Stimulated activated CD4-positive, alpha-beta T cell treated with anti-CD3 and anti-CD28 coated beads, Interleukin-4, amount 100 ng/mL, for 1 hour (primary cell): ENCODE measurements at regions not wholly inside any gene's neighbourhood (a gene's known extent, or its start where the extent isn't known, plus 50 kb on each side); places are given as distances from the start of the nearest gene placed in this dataset.
"Not testable (repeated sequence)": the region's sequence is repeated elsewhere in the genome, so short reads cannot be mapped to it uniquely, and the experiment has no call there.

Experiments used
- DNase-seq: peaks from one replicate; pipeline ENCODE4 v3.0.0-alpha.2; 2020

DNA sequence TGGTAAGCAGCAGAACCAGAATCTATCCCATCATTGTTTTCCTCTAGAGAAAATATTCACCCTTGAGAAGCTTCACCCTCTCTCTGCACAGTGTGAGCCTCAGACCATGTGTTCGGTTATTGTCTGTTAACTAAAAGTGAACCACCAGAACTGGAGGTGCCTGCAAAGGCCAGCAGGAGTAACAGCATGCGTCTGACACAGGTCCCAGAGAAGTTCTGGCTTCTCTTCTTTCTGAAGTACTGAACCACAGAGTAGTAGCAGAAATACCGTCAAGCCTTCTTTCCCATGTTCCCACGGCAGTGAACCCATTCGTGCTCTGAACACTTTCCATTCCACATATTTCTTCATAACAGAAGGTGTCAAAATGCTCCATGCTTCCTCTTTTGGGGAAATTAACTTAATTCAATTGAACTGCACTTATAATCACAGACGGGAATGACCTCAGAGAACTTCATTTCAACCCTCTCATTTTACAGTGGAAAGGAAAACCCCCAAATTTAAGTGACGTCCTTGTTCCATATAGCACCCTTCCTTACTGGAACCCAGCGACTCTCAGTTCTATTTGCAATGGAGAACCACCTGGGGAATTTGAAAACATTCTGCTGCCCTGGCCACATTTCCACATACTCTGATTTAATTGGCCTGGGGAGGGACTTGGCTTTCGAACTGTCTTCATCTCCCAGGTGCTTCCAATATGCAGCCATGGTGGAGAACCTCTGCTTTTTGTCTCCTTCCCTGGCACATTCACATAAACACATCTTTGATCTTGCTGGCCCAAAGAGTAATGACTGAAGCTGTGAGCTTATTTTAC, 519.1 kb downstream of the RNF144A start:
- DNase-seq, result no peak

DNA sequence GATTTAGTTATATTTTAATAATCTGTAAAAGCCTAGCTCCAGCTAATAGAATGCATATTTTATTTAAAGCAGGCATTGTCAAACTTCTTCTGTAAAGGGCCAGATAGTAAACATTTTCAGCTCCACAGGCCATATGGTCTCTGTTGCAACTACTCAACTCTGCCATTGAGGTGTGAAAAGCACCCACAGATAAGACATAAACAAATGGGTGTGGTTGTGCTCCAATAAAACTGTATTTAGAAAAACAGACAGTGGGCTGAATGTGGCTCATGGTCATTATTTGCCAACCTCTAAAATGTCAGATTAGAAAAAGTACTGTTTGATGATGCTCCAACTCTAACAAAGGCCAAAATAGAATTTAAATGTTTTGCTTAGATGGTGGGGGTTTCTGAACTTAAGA, 519.9 kb downstream of the RNF144A start:
- no peak for DNase-seq

DNA sequence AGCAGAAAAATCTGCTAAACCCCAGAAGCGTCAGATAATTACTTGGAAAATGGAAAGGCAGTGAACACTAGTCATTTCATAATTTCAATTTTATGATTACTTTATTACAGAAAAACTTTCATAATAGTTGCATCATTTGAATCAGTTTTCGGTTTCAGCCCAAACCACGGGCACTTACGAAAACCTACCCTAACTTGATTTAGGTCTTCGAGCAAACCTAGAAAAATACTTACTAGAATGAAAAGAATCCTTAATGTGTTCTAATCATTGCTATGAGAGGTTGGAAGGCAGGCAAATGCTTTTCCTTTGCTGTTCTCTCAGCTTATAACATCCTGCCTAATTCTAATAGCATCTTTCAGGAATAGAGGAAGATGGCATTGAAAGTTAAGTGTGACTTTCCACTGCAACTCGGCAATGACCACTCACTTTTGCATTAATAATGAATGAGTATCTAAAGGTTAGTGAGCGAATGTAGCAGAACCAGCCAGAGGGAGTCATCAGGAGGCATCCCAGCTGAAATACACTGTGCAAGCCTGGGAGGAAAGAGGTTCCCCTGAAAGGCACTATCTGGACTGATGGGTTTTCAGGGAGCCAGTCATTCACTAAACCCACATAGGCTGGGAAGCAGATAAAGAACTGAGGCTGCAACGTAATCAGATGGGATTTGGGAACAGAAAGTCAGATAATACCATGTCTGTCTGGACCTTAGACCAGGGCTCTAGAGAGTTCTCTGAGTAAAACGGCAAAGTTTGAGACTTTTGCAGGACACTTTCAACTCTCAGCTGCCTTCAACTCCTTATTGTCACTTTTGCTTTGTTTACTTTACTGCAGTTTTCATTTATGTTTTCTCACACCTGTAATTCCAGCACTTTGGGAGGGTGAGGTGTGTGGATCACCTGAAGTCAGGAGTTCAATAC, 520.8 kb downstream of the RNF144A start:
- DNase-seq, result no peak

DNA sequence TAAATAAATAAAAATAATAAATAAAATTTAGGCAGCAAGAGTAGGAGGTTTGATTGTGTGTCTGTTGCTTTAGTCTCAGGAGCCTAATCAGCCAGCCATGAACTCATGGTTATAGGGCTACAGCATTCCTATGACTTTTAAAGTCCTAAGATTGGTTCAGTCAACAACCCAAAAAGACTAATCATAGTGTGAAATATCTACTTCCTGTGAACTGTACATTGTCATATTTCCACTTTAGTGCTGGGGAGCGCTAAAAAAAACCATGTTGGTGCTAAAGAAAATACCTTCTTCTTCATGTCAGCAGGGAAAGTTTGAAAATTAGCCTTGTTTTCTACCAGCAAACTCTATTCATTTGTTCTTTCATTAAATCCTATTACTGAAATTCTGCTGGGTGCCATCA, 521.6 kb downstream of the RNF144A start:
- no peak for DNase-seq

DNA sequence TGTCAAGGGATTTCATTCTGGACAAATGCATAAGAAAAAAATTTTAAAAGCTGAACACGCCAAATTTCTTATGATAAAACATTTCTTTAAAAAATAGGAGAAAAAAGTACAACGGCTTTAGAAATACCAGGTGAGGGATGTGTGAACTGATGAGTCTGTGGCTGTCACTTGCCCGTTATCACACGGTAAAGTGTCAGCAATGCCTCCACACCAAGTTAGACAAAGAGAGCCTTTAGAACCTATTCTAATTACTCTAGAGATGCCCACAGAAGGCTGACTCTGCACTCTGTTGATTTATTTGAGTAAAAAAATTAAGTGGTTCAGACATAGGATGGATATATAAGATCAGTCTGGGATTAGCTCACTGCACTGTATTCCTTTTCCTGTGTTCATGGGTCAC, 523.8 kb downstream of the RNF144A start:
- no peak for DNase-seq

DNA sequence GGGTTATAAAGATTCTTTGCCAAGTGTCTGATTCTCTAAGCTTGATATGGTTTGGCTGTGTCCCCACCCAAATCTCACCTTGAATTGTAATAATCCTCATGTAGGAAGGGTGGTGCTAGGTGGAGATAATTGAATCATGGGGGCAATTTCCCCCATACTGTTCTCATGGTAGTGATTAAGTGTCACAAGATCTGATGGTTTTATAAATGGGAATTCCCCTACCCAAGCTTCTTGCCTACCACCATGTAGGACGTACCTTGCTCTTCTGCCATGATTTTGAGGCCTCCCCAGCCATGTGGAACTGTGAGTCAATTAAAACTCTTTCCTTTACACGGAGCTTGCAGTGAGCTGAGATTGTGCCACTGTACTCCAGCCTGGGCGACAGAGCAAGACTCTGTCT, 524.6 kb downstream of the RNF144A start:
- not testable (repeated sequence) for DNase-seq

DNA sequence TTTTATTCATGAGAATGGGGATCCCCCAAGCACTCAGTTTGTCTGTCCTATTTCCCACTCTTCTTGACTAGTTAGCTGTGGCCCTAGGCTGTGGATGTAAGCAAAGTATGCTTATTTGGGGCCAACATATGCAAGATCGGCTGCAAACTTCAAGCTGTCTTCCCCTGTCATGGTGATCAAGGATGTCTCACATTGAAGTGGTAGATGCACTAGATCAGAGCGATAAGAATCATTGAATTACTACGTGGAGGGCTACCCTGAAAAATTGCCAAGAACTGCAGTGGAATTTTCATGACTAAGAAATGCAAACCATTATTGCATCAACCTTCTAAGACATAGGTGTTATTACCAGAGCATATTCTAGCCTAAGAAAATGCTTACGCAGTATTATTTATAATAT, 527.4 kb downstream of the RNF144A start:
- DNase-seq, result no peak

DNA sequence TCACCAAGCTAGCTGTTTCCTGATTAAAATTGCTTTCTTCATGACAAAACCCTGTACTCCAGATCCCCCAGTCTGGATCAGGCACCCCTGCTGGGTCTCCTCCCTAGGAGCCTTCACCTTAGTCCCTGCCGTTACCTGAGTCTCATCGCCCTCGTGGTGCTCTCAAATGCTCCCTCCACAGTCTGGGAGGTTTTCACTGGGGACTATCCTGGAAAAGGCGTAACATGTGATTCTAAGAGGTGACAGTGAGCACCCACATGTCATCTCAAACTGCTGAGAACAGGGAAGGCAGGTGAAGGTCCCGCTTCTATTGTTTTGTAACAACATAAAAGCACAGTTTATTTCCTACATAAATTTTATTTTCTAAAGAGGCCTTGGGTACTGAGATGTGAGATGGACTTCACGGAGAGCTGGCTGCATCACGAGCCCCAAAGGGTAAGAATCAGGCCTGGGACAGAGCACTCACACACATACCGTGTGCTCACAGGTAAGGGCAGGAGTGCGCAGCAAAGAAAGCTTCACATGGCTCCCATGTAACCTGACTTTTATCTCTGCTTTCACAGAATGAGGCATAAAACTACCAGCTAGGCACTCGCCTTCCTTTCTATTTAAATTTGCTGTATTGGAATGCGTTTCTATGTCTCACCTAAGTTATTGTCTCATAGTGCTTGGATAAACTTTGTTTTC, 531.5 kb downstream of the RNF144A start:
- DNase-seq, result no peak

DNA sequence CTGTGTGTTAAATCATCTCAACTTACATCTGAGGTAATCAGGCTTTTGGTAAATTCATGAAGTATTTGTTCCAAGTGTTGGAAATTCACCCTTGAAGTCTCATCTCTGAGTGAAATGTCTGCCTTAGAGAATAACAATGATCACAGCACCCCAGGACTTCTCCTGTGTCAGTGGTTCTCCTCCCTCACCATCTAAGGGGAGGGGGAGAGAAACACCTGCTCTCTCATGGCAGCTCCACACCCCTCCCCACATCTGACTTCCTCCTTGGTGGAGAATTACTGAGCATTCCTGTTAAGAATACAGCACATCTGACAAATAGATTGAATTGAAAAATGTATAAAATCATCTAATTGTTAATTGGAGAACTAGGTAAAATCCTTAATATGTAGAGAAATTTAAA, 532.1 kb downstream of the RNF144A start:
- no peak for DNase-seq

DNA sequence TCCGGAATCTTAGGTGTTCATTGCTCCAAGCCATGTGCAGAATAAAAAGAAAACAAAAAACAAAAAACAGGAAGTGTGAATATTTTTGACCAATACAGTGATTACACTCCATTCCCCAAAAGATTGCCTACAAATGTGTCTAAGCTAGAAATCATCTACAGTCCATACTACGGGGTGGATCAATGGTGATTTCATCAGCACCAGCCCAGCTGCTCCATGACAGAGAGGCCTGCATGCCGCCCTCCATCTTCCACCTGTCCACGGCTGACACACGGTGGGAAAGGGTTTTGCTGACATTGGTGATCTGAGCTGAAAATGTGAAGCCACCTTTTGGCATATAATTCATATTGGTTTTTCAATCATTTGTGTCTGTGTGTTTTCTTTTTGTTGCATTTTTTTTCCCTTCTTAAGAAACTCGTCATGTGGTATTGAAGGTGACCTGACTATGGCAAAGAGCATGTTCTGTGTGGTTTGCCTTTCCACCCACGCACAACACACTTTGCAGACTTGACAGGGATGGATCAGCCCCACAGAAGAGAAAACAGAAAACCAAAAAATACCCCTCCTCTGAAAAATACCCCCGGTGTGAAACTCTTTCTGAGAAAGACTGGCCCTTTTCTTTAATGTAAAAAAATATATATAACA, 533.1 kb downstream of the RNF144A start:
- DNase-seq, result peak; percentile 40

DNA sequence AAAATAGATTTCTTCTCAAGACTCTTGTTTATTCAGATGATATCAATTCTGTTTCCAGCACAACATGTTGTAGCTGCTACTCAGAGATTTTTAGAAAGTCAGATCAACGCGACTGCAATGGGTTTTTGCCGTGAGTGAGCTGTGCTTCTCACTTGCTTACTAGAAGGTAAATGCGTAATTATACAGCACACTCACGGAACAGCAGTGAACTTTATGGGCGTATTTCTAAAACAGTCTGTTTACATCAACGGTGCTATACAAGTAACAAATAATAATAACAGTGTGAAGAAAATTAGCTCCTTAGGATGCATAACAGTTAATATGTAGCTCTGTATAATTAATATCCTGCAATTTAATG, 533.6 kb downstream of the RNF144A start:
- DNase-seq, result no peak

DNA sequence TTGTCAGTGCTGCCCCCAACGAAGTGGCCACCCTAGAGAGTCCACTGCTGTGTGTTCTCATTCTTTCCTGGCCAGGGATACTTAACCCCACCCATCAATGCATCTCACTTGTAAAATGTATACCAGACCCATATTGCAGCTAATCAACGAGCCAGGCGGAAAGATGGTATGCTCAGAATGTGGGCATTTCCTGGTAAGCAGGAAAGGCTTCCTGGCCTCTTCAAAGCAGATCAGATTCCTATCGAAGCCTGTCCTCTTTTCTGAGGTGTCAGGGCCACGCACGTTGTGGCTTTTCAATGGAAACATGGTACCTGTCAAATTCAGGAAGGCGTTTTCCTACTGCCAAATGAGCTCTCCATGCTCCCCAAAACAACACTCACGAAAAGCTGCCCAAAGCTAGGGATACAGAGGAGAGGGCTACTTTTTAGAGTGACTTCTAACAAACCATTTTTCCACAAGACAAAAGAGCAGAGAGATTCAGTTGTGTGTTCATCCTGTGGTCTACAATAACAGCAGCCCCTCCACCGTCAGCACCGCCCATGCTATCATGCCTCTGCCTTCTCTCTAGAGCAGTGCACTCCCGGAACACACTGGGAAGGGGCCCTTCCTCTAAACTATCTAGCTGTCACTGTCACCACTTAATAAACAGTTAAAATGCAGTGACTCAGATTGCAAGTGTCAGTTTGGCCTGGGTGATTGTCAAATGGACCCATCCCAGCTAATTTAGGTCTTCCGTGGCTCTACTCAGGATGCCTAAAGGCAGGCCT, 535.1 kb downstream of the RNF144A start:
- DNase-seq, result no peak

DNA sequence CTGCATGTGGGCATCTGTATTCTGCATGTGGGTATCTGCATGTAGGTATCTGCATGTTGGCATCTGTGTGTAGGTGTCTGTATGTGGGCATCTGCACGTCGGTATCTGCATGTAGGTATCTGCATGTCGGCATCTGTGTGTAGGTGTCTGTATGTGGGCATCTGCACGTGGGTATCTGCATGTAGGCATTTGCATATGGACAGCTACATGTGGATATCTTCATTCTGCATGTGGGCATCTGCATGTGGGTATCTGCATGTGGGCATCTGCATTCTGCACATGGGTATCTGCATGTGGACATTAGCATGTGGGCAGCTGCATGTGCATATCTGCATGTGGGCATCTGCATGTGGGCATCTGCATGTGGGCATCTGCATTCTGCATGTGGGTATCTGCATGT, 537.4 kb downstream of the RNF144A start:
- DNase-seq, result no peak

DNA sequence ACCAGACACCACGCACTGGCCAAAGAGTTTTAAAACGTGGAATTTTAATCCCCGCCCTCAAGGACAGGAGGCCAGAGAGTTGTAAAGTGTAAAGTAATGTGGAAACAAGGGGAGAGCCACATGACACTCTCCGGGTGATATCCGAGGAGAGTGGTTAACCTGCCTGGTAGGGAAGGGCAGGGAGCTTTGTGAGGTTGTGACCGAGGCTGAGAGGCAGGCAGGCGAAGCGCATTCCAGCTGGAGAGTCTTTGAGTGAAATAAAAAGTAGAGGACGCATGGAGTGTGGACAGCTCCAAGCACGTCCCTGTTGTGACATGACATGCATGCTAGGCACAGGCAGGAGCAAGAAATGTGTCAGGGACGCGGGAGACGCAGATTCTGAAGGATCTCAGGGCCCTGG, 539.5 kb downstream of the RNF144A start:
- DNase-seq, result no peak

DNA sequence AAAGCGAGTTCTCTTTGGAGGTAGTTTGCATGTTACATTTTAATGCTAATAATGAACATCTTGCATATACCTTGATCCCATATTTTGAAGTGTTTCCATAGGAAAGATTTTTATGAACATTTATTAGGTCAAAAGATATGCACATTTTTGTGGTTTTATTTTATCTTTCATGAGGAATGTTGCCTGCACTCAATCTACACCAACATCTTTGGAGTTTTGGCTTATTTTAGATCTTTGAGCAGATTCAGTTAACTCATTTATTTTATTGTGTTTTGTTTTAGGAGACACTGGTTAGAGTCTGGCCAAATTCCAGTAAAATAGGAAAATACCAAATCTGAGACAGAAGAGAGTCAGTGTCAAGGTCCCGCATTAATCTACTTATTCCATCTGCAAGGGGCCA, 540.9 kb downstream of the RNF144A start:
- DNase-seq, result no peak

DNA sequence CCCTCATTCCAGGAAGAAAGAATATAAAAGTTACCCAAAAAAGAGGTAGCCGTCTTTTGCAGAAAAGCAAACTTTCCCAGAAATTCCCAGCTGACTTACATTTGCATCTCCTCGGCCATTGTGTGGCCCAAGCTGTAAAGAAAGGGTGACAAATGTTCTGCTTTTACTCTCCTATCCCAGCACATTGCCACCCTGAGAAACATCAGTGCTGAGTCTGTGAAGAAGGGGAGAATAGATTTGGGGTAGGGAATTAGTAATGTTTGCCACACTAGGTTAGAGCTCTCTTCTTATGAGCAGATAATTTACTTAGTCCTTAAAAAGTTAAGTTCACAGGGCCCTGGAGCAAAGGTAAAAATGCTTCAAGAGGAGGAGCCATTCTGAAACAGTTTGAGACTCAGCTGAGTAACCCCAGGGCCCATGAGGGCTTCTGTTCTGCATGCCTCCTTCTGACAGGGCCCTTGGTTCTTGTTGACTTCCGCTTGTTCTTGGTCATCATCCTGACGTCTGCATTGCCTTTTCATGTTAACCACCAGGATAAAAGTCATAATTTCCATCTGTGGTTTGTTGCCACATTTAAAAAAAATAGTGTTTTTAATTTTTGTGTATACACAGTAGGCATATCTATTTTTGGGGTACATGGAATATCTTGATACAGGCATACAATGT, 550.7 kb downstream of the RNF144A start:
- no peak for DNase-seq

DNA sequence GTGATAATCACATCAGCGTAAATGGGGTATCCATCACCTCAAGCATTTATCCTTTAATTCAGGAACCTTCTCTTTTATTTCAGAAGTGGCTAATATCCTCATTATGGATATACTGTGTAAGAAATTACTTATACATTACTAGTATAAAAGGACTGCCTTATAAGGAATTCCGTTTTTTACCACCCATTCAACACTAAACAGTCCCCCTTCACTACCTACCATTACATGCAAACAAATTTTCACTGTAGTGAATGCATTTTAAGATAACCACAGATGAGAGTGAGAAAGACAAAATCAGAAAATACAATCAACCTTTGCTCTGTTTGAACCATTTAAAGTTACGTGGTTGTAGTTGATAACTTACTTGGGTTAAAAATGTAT, 551.2 kb downstream of the RNF144A start:
- no peak for DNase-seq

DNA sequence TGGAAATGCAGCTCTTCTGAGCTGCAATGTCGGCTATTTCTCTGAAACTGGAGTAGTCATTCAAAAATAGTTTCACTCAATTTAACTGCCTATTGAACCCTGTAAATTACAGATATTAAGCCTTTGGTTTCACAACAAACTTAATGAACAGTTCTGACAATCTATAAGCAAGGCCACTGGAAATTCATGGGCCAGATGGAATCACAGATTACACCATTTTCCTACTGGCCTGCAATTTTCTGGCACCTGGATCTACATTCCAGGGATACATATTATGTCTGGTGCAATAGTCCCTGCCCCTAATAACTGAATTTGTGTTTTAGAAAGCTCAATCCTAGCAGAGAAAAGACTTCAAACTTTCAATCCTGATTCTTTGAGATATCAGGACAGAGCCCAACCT, 551.7 kb downstream of the RNF144A start:
- no peak for DNase-seq

DNA sequence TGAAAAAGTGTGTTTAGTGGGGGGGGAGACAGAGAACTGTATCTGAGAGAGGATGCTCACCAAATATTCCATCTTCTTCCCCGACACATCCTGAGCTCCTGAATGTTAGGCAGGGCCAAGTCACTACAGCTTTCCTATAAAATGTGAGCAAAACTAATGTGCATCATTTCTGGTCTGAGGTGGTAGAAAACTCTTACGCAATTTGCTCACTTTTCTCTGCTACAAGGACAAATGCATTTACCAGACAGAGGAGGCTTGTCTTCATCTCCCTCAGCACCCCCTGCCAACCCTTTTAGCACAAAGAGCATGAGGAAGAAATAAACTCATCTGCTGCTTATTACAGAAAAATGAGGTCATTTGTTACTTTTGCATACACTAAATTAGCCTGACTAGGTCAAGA, 554.0 kb downstream of the RNF144A start:
- no peak for DNase-seq

DNA sequence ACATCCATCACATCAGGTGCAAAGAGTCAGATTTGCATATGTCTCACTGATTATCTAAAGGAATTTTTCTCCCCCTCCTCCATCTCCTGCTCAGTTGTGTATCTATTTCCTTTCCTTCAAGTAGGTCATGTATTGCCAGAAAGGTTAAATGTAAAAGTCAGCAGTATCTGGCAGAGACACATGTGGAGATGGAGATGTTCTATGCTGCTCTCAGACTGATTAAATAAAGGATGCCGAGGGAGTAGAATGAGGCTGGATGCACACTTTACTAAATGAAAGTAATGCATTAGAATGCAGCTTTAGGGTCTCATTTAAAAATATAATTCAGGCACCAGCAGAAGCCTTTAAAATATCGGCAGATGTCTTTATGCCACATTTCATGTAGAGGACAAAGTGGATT, 555.3 kb downstream of the RNF144A start:
- no peak for DNase-seq

DNA sequence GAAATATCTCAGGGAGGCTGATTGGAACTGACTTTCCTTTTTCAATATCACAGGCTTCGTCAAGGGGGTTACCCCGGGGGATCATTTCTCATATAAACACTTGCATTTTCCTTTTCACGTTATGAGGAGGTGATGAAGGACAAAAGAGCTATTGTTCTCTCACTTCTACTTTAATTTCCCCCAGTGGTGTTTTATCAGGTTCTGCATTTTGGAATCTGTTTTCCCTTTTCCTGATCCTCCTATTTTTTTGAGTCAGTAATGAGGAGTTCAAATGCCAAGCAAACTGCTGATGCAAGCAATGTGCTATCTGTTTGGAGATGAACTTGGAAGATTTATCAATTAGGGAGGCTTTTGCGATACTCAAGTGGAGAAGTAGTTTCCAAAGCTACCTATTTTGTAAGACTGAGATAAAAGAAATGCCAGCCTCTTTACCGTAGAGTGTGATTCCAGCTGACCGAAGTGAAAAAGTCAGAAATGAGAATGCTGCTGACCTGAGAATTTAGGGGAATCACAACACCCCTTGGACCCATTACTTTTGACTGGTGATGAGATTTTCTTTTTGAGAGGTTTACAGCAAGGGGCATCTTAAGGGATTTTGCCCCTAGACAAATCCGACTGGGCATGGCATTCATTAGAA, 556.0 kb downstream of the RNF144A start:
- no peak for DNase-seq
